ENCODE measurements at regions not wholly inside any gene's neighbourhood (a gene's known extent, or its start where the extent isn't known, plus 50 kb on each side); places are given as distances from the start of the nearest gene placed in this dataset.

DNA sequence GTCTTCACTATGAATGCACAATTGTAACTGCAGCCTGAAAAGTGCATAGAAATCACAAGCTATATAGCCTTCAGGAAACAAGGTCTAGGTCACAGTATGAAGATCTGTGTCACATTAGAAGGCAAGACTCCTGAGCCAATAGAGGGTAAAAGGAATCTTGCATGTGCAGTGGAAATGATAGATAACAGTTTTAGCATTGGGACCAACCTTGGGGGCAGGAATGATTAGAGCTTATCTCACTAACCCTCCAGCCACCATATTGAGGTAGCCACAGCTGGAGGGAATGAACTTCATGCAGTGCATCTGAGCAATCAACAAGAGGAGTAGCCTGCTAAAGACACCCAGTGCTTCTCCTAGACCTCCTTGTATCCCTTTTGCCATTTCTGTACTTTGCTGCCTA lies 390.1 kb downstream of the LTN1 start:
- TF ChIP-seq CTCF (conservative IDR thresholded peaks at IDR 0.05; ENCODE audit: low read depth) = no peak
- CTCF ChIA-PET = no interaction called here

GRCh38 chr21:28598214-28598613 lies 394.5 kb downstream of the LTN1 start:
- TF ChIP-seq CTCF (conservative IDR thresholded peaks at IDR 0.05; ENCODE audit: low read depth) = no peak
- no peak for DNase-seq (ENCODE audit: low spot score)
- CTCF ChIA-PET = interaction anchor here (0.5 to 0.7 kb wide), 2 partner anchors 114 to 162 kb away, joined by 3 read pairs; no protein-coding TSS in a partner anchor
- H3K27ac ChIP-seq = no peak overlapping the region
- POLR2A ChIA-PET (ENCODE audit: low non-redundant PET) = no interaction called here

More for the DNA sequence above, 390.1 kb downstream of the LTN1 start:
- POLR2A ChIA-PET (ENCODE audit: low non-redundant PET) = no interaction called here
- DNase-seq (ENCODE audit: low spot score) = no peak
- no peak overlapping the region for H3K27ac ChIP-seq

DNA sequence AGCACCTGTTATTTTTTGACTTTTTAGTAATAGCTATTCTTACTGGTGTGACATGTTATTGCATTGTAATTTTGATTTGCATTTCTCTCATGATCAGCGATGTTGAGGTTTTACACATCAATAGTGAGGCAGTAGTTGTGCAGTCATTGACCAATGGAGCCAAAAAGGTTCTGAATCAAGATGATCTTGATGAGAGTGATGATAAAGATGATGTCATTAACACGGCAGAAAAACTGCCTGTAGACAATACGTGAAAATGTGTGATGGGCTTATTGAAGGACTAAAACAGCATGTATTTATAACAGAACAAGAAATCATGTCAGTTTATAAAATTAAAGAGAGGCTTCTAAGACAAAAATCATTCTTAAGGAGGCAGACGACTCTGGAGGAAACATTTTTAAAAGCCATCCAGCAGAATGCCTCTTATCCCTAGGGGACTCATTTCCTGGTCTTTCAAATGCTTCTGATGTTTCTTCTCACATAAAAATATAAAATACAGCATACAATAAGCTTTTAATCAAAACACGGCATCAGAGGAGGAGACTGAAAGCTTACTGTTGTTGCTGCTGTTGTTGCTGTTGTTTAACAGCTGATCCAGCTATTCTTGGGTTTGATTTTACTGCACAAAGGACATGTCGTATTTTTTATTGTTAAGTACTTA lies 400.3 kb downstream of the LTN1 start:
- CTCF ChIA-PET = no interaction called here
- no peak for DNase-seq (ENCODE audit: low spot score)
- POLR2A ChIA-PET (ENCODE audit: low non-redundant PET) = no interaction called here

GRCh38 chr21:28590676-28591075 lies 402.0 kb downstream of the LTN1 start:
- TF ChIP-seq CTCF (conservative IDR thresholded peaks at IDR 0.05; ENCODE audit: low read depth) = no peak
- ChIA-PET POLR2A (ENCODE audit: low non-redundant PET) (no interaction called here), CTCF (no interaction called here)
- DNase-seq (ENCODE audit: low spot score) = no peak
- H3K27ac ChIP-seq = no peak overlapping the region

More for the DNA sequence above, 400.3 kb downstream of the LTN1 start:
- TF ChIP-seq CTCF (conservative IDR thresholded peaks at IDR 0.05; ENCODE audit: low read depth) = no peak
- H3K27ac ChIP-seq = no peak overlapping the region

DNA sequence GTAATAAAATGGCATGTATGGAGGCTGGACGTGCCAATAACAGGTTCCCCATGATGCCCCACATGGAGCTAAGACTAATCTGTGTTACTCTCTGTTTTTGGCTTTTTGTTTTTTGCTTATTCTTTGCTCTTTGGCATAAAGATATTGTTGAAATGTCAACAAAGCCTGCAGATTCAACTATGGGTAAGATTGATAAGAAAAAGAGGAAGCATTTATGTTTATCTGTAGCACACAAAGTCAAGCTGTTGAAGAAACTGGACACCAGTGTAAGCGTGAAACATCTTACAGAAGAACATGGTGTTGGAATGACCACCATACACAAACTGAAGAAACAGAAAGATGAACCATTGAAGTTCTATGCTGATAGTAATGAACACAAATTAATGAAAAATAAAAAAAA lies 402.7 kb downstream of the LTN1 start:
- TF ChIP-seq CTCF (conservative IDR thresholded peaks at IDR 0.05; ENCODE audit: low read depth) = no peak
- POLR2A ChIA-PET (ENCODE audit: low non-redundant PET) = no interaction called here
- CTCF ChIA-PET = no interaction called here
- no peak for DNase-seq (ENCODE audit: low spot score)
- H3K27ac ChIP-seq = no peak overlapping the region

- H3K27ac ChIP-seq = no peak overlapping the region
- POLR2A ChIA-PET (ENCODE audit: low non-redundant PET) = no interaction called here
- no peak for TF ChIP-seq CTCF (conservative IDR thresholded peaks at IDR 0.05; ENCODE audit: low read depth)
- CTCF ChIA-PET = no interaction called here
- DNase-seq (ENCODE audit: low spot score) = no peak
Observed at GRCh38 chr21:28588997-28589396, 403.7 kb downstream of the LTN1 start.

Data from RWPE1 (cell line).